IMR-90 (cell line): ENCODE measurements at regions not wholly inside any gene's neighbourhood (a gene's known extent, or its start where the extent isn't known, plus 50 kb on each side); places are given as distances from the start of the nearest gene placed in this dataset.

ENCODE experiments used
- ATAC-seq: fragments of 200-7000 bp; cut with Tn5 transposase; 2 replicates; pipeline ENCODE4 v1.9.1; 2020; ENCODE audit warnings: low read depth, mild to moderate bottlenecking, moderate library complexity
- BruUV-seq: library from RNA; stranded (reverse); fragments of 400-500 nt; replicated peaks from 2 replicates; lab custom pipeline; 2021; lab: Mats Ljungman, UMichigan
- CTCF ChIA-PET: fragments of 300-600 bp; formaldehyde crosslinking; extraction: SDS; loops from one replicate; lab custom pipeline; 2021; ENCODE audit warnings: antibody characterized with exemption; lab: Yijun Ruan, JAX
- POLR2A ChIA-PET: fragments of 300-600 bp; sonication (Branson Sonifier 250); formaldehyde crosslinking; loops from one replicate; lab custom pipeline; 2022; ENCODE audit warnings: antibody characterized with exemption; ENCODE audit not compliant: unreplicated experiment; lab: Charles Lee
- DNase-seq: peaks from one replicate; pipeline ENCODE4 v3.0.0; 2013
- H2AFZ ChIP-seq: replicated peaks from 2 replicates; pipeline ENCODE3; 2013; ENCODE audit warnings: low read length, mild to moderate bottlenecking; ENCODE audit not compliant: poor library complexity
- H2AK5ac ChIP-seq: 2 replicates; pipeline ENCODE4 v1.6.1; 2013; ENCODE audit warnings: low read depth, low read length, inconsistent platforms
- H2AK9ac ChIP-seq: replicated peaks from 2 replicates; pipeline ENCODE3; 2013; ENCODE audit warnings: mild to moderate bottlenecking, low read depth, low read length, moderate library complexity; ENCODE audit not compliant: poor library complexity
- H2BK120ac ChIP-seq: 2 replicates; pipeline ENCODE4 v1.6.1; 2013; ENCODE audit warnings: low read depth, low read length, inconsistent platforms
- H2BK15ac ChIP-seq: 3 replicates; pipeline ENCODE4 v1.6.1; 2013; ENCODE audit warnings: low read depth, low read length, inconsistent platforms
- H2BK20ac ChIP-seq: 2 replicates; pipeline ENCODE4 v1.6.1; 2013; ENCODE audit warnings: low read depth, mild to moderate bottlenecking, inconsistent platforms, low read length, moderate library complexity
- H2BK5ac ChIP-seq: 2 replicates; pipeline ENCODE4 v1.6.1; 2013; ENCODE audit warnings: mild to moderate bottlenecking, low read depth, low read length, inconsistent platforms; ENCODE audit not compliant: poor library complexity, severe bottlenecking
- H3K14ac ChIP-seq: replicated peaks from 2 replicates; pipeline ENCODE4 v1.6.1; 2013; ENCODE audit warnings: low read depth, low read length, inconsistent platforms
- H3K18ac ChIP-seq: 2 replicates; pipeline ENCODE4 v1.6.1; 2013; ENCODE audit warnings: low read depth, low read length, control low read depth
- H3K23ac ChIP-seq: 2 replicates; pipeline ENCODE4 v1.6.1; 2013; ENCODE audit warnings: low read depth, low read length, inconsistent platforms
- H3K27ac ChIP-seq: 2 replicates; pipeline ENCODE4 v1.5.1; 2013; ENCODE audit warnings: mild to moderate bottlenecking, control low read depth, low read length; ENCODE audit not compliant: insufficient read depth
- H3K27me3 ChIP-seq: 2 replicates; pipeline ENCODE4 v1.6.1; 2013; ENCODE audit warnings: low read length; ENCODE audit not compliant: control insufficient read depth, insufficient read depth
- H3K36me3 ChIP-seq: 2 replicates; pipeline ENCODE4 v1.6.1; 2013; ENCODE audit warnings: low read length, mixed read lengths; ENCODE audit not compliant: control insufficient read depth, insufficient read depth
- H3K4ac ChIP-seq: 2 replicates; pipeline ENCODE4 v1.6.1; 2013; ENCODE audit warnings: low read depth, low read length, inconsistent platforms
- H3K4me1 ChIP-seq: 2 replicates; pipeline ENCODE4 v1.6.1; 2013; ENCODE audit warnings: low read length, mixed read lengths; ENCODE audit not compliant: control insufficient read depth, insufficient read depth
- H3K4me2 ChIP-seq: 2 replicates; pipeline ENCODE4 v1.6.1; 2013; ENCODE audit warnings: low read depth, mild to moderate bottlenecking, control low read depth, low read length, moderate library complexity
- H3K4me3 ChIP-seq: 2 replicates; pipeline ENCODE4 v1.5.1; 2013; ENCODE audit warnings: low read depth, mild to moderate bottlenecking, control low read depth, low read length, moderate library complexity; ENCODE audit not compliant: insufficient read depth
- H3K56ac ChIP-seq: 2 replicates; pipeline ENCODE4 v1.6.1; 2013; ENCODE audit warnings: low read length, inconsistent platforms; ENCODE audit not compliant: insufficient read depth; ENCODE audit errors: extremely low read depth
- H3K79me1 ChIP-seq, 2 experiments: 2 replicates each; pipeline ENCODE4 v1.6.1; 2013; ENCODE audit warnings: low read length in 2 of 2, inconsistent platforms in 1 of 2, low read depth in 1 of 2
- H3K9ac ChIP-seq: 2 replicates; pipeline ENCODE4 v1.6.1; 2013; ENCODE audit warnings: low read depth, low read length, control low read depth
- H3K9me1 ChIP-seq: 2 replicates; pipeline ENCODE4 v1.6.1; 2013; ENCODE audit warnings: low read length, inconsistent platforms; ENCODE audit not compliant: insufficient read depth
- H3K9me3 ChIP-seq: 2 replicates; pipeline ENCODE4 v1.6.1; 2013; ENCODE audit warnings: low read length; ENCODE audit not compliant: control insufficient read depth, insufficient read depth
- H4K20me1 ChIP-seq: 2 replicates; pipeline ENCODE4 v1.6.1; 2013; ENCODE audit warnings: low read length, inconsistent platforms; ENCODE audit not compliant: insufficient read depth
- H4K5ac ChIP-seq: 2 replicates; pipeline ENCODE4 v1.6.1; 2013; ENCODE audit warnings: mild to moderate bottlenecking, low read depth, low read length, control low read depth
- H4K8ac ChIP-seq, 2 experiments: 2 replicates each; pipeline ENCODE4 v1.6.1; 2013; ENCODE audit warnings: low read depth in 2 of 2, low read length in 2 of 2, control low read depth in 1 of 2, inconsistent platforms in 1 of 2
- H4K91ac ChIP-seq: 2 replicates; pipeline ENCODE4 v1.6.1; 2013; ENCODE audit warnings: low read depth, low read length, inconsistent platforms; ENCODE audit not compliant: insufficient read depth
- CHD1 ChIP-seq: IDR thresholded peaks from 2 replicates; pipeline ENCODE4 v1.6.1; 2012; ENCODE audit warnings: low read depth, low read length, improper control_type of control experiment
- ELK1 ChIP-seq: fragments of 150-350 bp; IDR thresholded peaks from 2 replicates; pipeline ENCODE4 v1.6.1; 2016; ENCODE audit warnings: low read depth, mild to moderate bottlenecking, low read length, moderate library complexity, borderline replicate concordance
- FOS ChIP-seq: fragments of 150-350 bp; IDR thresholded peaks from 2 replicates; pipeline ENCODE4 v1.6.1; 2016; ENCODE audit warnings: low read depth, low read length
- MAFK ChIP-seq: IDR thresholded peaks from 2 replicates; pipeline ENCODE4 v1.6.1; 2012; ENCODE audit warnings: low read depth, low read length, improper control_type of control experiment
- MAZ ChIP-seq: IDR thresholded peaks from 2 replicates; pipeline ENCODE4 v1.6.1; 2012; ENCODE audit warnings: low read depth, mild to moderate bottlenecking, low read length, improper control_type of control experiment, moderate library complexity, borderline replicate concordance
- MXI1 ChIP-seq: IDR thresholded peaks from 2 replicates; pipeline ENCODE4 v1.6.1; 2012; ENCODE audit warnings: low read depth, mild to moderate bottlenecking, low read length, moderate library complexity, borderline replicate concordance
- NFE2L2 ChIP-seq: fragments of 150-350 bp; IDR thresholded peaks from 2 replicates; pipeline ENCODE4 v1.6.1; 2016; ENCODE audit warnings: low read depth, mild to moderate bottlenecking, low read length
- POLR2A ChIP-seq: IDR thresholded peaks from 2 replicates; pipeline ENCODE4 v1.6.1; 2012; ENCODE audit warnings: mild to moderate bottlenecking, low read depth, low read length
- RAD21 ChIP-seq: IDR thresholded peaks from 2 replicates; pipeline ENCODE4 v1.6.1; 2012; ENCODE audit warnings: low read length, improper control_type of control experiment
- RFX5 ChIP-seq: IDR thresholded peaks from 2 replicates; pipeline ENCODE4 v1.8.0; 2012; ENCODE audit warnings: low read depth, mild to moderate bottlenecking, low read length, moderate library complexity
- WGBS, 2 experiments: methylation state at CpG; one replicate each; pipeline versions ENCODE4 v1.1.5 to v1.1.7; 2013; ENCODE audit warnings: missing lambda C conversion rate in 2 of 2; ENCODE audit not compliant: insufficient read length in 1 of 2; ENCODE audit errors: extremely low coverage in 2 of 2; 5-methylcytosine and 5-hydroxymethylcytosine counted together
- dilution Hi-C: fragments of 300-500 bp; cut with HindIII; formaldehyde crosslinking; loops from one replicate; pipeline ENCODE4 v1.14.3; 2018; ENCODE audit warnings: low sequenced_read_pairs; ENCODE audit not compliant: unreplicated experiment
- in situ Hi-C: fragments of 300-500 bp; cut with MboI; formaldehyde crosslinking; loops from 3 replicates; pipeline ENCODE4 v1.14.3; 2019; ENCODE audit warnings: low sequenced_read_pairs, inconsistent platforms, mixed read lengths
- intact Hi-C: fragments of 100-400 bp; cut with micrococcal nuclease; formaldehyde crosslinking; loops from 2 replicates; pipeline ENCODE4 v1.10.0; 2022

GRCh38 chr1:55539652-55540512, 324.7 kb upstream of the USP24 start:
- H2BK120ac ChIP-seq: no peak overlapping the region
- H3K18ac ChIP-seq: peak overlapping the region; percentile 26; the same call in 1 of the 2 replicates
- H3K27ac ChIP-seq: no peak overlapping the region
- no peaks in the 10 kb centered on the region for H3K9me3 ChIP-seq
- no peaks in the 10 kb centered on the region for H3K36me3 ChIP-seq
- no peak overlapping the region for H3K23ac ChIP-seq
- no peak overlapping the region for H3K4me3 ChIP-seq
- no peaks in the 10 kb centered on the region for H4K20me1 ChIP-seq
- H2BK5ac ChIP-seq: no peak overlapping the region
- intact Hi-C loops: no loop called here
- no peaks in the 10 kb centered on the region for H3K79me1 ChIP-seq
- no peak overlapping the region for H2AK5ac ChIP-seq
- no peaks in the 10 kb centered on the region for H3K27me3 ChIP-seq
- no peak overlapping the region for H2AFZ ChIP-seq
- no peak overlapping the region for H3K14ac ChIP-seq
- TF ChIP-seq MAFK (no peak), MXI1 (no peak), ELK1 (no peak), POLR2A (no peak), NFE2L2 (no peak), MAZ (no peak), FOS (no peak), CHD1 (no peak), RAD21 (no peak), RFX5 (no peak)
- no peaks in the 10 kb centered on the region; the same call in 1 of the 2 replicates for H3K9me1 ChIP-seq
- no peak overlapping the region; the same call in 1 of the 2 replicates for H4K5ac ChIP-seq
- no peak overlapping the region; the same call in 1 of the 2 replicates for H4K91ac ChIP-seq
- dilution Hi-C loops: no loop called here
- no peak overlapping the region for H4K8ac ChIP-seq
- H3K4ac ChIP-seq: no peak overlapping the region
- no peak overlapping the region for H3K56ac ChIP-seq
- ChIA-PET POLR2A (no interaction called here), CTCF (interaction anchor here (1.2 kb wide), 1 partner anchor 40 kb away, joined by 3 read pairs; no protein-coding TSS in a partner anchor)
- no peak overlapping the region for H3K4me2 ChIP-seq
- H3K9ac ChIP-seq: no peak overlapping the region
- no peak overlapping the region for H2BK15ac ChIP-seq
- no peak overlapping the region for H2BK20ac ChIP-seq
- DNase-seq (no peak), ATAC-seq (no peak)
- no TSS peak for BruUV-seq
- no peak overlapping the region for H2AK9ac ChIP-seq
- no CpG with 5 or more reads among the region's 5 CpGs for WGBS, 2 experiments
- in situ Hi-C loops: no loop called here
- H3K4me1 ChIP-seq: peaks cover 6% of the 10 kb centered on the region; the same call in 1 of the 2 replicates
